CD4-positive, alpha-beta T cell treated with Interleukin-4 for 4 hours (primary cell): ENCODE measurements at regions not wholly inside any gene's neighbourhood (a gene's known extent, or its start where the extent isn't known, plus 50 kb on each side); places are given as distances from the start of the nearest gene placed in this dataset.

Experiments used
- DNase-seq: peaks from one replicate; pipeline ENCODE4 v3.0.0-alpha.2; 2020

GRCh38 chr2:37425408-37425807 lies 81.0 kb downstream of the QPCT start:
- no peak for DNase-seq

DNA sequence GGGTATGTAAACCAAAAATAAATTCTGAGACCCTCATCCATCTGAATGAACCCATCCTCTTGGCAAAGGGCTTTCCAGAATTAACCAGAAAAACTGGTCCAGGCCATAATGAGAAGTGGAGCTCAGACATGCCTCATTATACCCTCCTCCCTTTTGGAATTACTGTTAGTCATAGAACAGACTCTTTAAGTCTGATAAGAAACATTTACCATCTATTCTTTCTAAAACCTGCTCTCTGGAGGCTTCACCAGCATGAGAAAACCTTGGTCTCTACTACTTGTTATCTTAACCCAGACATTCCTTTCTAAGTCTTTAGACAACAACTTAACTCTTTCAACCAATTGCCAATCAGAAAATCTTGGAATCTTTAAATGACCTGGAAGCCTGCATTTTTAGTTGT lies 82.8 kb downstream of the QPCT start:
- DNase-seq: no peak

DNA sequence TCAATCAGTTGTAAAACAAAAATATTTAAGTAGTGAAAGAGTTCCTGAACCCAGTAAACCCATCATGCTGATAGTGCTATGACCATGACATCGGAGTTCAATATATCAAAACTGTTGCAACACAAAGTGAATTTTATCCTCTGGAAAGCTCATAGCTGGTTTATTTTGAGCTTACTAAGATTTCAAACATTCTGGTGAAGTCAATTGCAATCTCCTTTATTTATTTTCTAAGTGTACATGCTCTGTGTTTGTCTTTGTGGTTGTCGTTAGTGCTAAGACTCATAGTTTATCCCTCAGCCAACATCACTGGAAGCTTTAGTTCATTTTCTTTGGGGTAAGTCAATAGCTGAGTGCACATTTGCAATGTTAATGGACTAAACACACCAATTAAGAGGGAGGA lies 91.9 kb downstream of the QPCT start:
- no peak for DNase-seq

- DNase-seq: no peak
Observed at GRCh38 chr2:37439131-37439642, 94.8 kb downstream of the QPCT start.

GRCh38 chr2:37441055-37441454 lies 96.6 kb downstream of the QPCT start:
- DNase-seq: no peak

- DNase-seq: no peak
Observed at GRCh38 chr2:37443082-37443481, 98.7 kb downstream of the QPCT start.

GRCh38 chr2:37447446-37447845 lies 103.0 kb downstream of the QPCT start:
- DNase-seq: no peak

- DNase-seq: no peak
Observed at GRCh38 chr2:37448342-37449120, 104.1 kb downstream of the QPCT start.

DNA sequence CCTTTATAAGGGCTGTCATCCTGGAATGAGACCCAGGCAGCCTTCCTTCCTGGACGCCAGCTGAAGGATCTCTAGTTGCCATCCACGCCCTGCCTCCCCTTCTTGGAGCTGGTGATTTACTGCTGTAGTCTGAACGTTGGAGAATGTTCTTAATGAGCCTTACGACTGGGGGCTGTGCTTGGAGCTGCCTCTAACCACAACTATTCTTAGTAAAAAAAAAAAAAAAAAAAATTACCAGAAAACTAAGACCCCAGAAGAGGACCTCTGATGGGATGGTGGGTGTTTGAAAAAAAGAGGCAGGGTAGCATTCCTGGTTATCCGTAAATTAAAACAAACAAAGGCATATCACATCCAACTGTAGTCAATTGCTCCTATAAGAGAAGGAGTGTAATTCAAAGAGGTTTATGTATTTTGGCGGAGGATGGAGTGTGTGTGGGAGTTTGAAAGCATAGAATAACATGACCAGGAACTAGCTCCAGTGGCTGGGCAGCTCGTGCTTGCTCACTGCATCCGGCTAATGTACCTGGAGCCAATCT lies 105.4 kb downstream of the QPCT start:
- no peak for DNase-seq

DNA sequence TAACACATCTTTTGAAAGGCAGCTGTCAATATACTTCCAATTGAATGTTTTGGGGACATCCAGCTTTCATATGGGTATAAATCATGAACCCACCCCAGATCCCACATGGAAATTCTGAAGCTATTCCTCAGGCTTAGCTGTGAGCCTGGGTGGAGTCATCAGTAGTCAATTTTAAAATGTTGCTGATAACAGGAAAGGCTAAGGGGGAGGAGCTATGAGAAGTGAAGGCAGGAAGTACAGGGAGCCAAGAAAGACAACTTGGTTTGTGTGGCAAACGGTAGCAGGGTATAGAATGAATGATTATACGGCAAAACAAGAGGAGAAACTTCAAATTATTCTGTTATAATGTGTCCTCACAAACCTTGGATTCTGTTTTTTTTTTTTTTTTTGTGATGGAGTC lies 108.6 kb downstream of the QPCT start:
- DNase-seq: peak; percentile 36

GRCh38 chr2:37454851-37455762 lies 110.7 kb downstream of the QPCT start:
- DNase-seq: no peak

DNA sequence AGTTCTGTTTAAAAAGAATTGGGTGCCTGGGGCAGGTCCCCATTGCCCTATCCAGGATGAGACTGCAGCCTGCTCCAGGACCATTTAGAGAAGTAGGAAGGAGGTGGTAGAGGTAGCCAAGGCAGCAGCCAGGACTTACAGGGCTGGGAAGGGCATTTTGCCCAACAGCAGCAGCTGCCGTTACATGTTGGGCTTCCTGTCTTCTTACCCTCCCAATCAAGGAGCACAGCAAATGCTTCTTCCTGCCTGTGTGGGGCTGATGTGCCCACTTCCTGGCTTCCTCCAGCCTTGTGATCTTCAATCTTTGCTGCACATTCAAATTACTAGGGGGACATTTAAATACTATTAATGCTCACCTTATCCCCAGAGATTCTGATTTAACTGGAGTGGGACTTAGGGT lies 112.0 kb downstream of the QPCT start:
- DNase-seq: peak; percentile 51

DNA sequence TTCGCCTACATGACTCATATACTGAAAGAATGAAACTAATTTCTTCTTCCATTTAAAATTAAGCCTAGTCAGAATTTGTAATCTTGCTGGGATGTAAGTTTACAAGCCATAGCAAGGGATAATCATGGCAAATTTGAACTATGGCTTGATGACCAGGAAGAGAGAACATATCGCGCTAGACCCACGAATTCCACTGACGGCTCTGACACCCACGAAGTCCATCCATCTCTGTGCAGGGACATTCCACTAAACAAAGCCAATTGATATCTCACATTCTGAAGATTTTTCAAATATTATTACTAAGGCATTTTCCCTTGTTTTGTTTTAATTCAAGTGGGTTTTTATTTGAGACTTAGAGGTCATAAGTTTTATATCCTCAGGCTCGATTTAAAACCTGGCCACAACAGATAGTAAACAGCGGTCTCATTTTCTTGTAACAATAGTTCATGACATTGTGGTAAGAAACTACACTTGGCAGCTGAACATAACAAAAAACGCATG lies 113.0 kb downstream of the QPCT start:
- DNase-seq: no peak

- no peak for DNase-seq
Observed at GRCh38 chr2:37458133-37458532, 113.7 kb downstream of the QPCT start.

- DNase-seq: peak; percentile 17
Observed at GRCh38 chr2:37459095-37459981, 114.9 kb downstream of the QPCT start.

GRCh38 chr2:37460896-37461229 lies 116.4 kb downstream of the QPCT start:
- DNase-seq: no peak

- DNase-seq: no peak
Observed at GRCh38 chr2:37464067-37464466, 119.6 kb downstream of the QPCT start.

DNA sequence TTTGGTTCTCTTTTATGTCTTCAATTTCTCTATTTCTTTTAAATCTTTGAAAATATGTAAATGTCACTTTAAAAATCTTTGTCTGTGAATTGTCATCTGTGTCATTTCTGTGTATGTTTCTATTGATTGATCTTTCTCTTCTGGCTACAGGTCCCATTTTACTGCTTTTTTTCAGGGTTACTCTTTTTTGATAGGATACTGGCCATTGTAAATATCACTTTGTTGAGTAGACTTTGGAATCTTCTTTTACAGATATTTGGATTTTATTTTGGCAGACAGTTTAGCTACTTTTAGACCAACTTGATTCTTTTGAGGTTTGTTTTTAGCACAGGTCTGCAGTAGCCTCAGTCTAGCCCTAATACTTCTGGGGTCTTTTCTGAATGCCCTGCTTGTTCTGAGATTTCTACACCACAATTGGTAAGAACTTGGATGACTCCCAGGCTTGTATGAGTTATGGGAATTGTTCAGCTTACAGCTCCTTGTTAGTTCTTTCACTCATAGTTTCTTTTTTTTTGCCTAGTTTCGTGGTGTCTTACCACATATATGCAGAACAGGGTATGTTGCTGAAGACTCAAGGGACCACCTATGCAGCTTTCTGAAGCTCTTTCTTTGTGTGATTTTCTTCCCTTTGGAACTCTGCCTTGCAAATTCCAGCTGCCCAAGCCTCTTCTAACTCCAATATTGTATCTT lies 122.2 kb downstream of the QPCT start:
- no peak for DNase-seq

GRCh38 chr2:37468170-37468569 lies 123.7 kb downstream of the QPCT start:
- no peak for DNase-seq

- no peak for DNase-seq
Observed at GRCh38 chr2:37469126-37469525, 124.7 kb downstream of the QPCT start.

- no peak for DNase-seq
Observed at GRCh38 chr2:37471104-37471503, 126.7 kb downstream of the QPCT start.

DNA sequence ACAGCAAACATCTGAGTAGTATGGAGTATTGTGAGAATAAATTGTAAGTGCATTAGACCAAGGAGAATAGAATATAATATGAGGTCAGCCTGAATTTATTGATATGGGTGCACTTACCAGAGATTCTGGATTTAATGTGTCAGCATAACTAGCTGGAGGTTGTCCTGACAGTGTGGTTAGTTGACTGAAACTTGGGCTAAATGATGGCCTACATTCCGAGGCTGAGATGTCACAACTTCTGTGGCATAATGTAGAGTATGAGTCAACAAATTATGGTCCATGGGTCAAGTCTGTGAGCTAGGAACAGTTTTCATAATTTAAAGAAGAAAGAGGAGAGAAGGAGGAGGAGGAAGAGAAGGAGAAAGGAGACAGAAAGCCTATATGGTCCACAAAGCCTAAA lies 127.6 kb downstream of the QPCT start:
- no peak for DNase-seq
